ENCODE measurements at regions not wholly inside any gene's neighbourhood (a gene's known extent, or its start where the extent isn't known, plus 50 kb on each side); places are given as distances from the start of the nearest gene placed in this dataset.

DNA sequence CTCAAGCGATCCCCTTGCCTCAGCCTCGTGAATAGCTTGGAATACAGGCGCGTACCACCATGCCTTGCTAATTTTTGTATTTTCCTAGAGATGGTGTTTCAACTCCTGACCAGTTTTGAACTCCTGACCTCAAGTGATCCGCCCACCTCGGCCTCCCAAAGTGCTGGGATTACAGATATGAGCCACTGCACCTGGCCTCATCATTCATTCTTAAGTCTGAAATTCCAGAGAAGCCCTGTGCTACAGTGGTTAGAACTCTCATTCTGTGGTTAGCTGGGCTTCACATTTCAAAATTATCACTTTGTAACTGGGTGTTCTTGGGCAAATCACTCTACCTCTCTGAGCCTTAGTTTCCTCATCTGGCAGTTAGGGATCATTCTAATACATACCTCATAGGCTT lies 86.1 kb upstream of the POU3F1 start:
- no peak for TF ChIP-seq POLR2A (IDR thresholded peaks at IDR 0.05; ENCODE audit: low read depth)
- TF ChIP-seq, protein P1, sequence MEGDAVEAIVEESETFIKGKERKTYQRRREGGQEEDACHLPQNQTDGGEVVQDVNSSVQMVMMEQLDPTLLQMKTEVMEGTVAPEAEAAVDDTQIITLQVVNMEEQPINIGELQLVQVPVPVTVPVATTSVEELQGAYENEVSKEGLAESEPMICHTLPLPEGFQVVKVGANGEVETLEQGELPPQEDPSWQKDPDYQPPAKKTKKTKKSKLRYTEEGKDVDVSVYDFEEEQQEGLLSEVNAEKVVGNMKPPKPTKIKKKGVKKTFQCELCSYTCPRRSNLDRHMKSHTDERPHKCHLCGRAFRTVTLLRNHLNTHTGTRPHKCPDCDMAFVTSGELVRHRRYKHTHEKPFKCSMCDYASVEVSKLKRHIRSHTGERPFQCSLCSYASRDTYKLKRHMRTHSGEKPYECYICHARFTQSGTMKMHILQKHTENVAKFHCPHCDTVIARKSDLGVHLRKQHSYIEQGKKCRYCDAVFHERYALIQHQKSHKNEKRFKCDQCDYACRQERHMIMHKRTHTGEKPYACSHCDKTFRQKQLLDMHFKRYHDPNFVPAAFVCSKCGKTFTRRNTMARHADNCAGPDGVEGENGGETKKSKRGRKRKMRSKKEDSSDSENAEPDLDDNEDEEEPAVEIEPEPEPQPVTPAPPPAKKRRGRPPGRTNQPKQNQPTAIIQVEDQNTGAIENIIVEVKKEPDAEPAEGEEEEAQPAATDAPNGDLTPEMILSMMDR (IDR thresholded peaks at IDR 0.05), result no peak
- no peak for TF ChIP-seq EP300 (IDR thresholded peaks at IDR 0.05)
- no peak for TF ChIP-seq POLR2AphosphoS5 (IDR thresholded peaks at IDR 0.05)
